WERI-Rb-1 (cell line): ENCODE measurements at regions not wholly inside any gene's neighbourhood (a gene's known extent, or its start where the extent isn't known, plus 50 kb on each side); places are given as distances from the start of the nearest gene placed in this dataset.

Experiments
- DNase-seq: peaks from one replicate; pipeline ENCODE4 v3.0.0-alpha.2; 2020
- H3K27ac ChIP-seq: fragments of 250-450 bp; sonication (Bioruptor Pico); 2 replicates; pipeline ENCODE4 v1.5.1; 2020; ENCODE audit warnings: mild to moderate bottlenecking, moderate library complexity
- H3K27me3 ChIP-seq: fragments of 250-450 bp; sonication (Bioruptor Pico); 2 replicates; pipeline ENCODE4 v1.5.1; 2021; ENCODE audit warnings: mild to moderate bottlenecking, low read depth, moderate library complexity; ENCODE audit not compliant: insufficient read depth, severe bottlenecking
- H3K36me3 ChIP-seq: fragments of 250-450 bp; sonication (Bioruptor Pico); 2 replicates; pipeline ENCODE4 v1.5.1; 2020; ENCODE audit warnings: mild to moderate bottlenecking, moderate library complexity
- H3K4me3 ChIP-seq: 2 replicates; pipeline ENCODE4 v1.5.1; 2011; ENCODE audit warnings: low read depth, mild to moderate bottlenecking, control low read depth, low read length
- H3K9me3 ChIP-seq: fragments of 250-450 bp; sonication (Bioruptor Pico); 2 replicates; pipeline ENCODE4 v1.5.1; 2021; ENCODE audit warnings: mild to moderate bottlenecking, moderate library complexity; ENCODE audit not compliant: severe bottlenecking
- TF ChIP-seq, protein P1 (sequence below): IDR thresholded peaks from 2 replicates; pipeline ENCODE4 v1.5.1; 2011; ENCODE audit warnings: low read depth, mild to moderate bottlenecking, control low read depth, inconsistent platforms, low read length

DNA sequence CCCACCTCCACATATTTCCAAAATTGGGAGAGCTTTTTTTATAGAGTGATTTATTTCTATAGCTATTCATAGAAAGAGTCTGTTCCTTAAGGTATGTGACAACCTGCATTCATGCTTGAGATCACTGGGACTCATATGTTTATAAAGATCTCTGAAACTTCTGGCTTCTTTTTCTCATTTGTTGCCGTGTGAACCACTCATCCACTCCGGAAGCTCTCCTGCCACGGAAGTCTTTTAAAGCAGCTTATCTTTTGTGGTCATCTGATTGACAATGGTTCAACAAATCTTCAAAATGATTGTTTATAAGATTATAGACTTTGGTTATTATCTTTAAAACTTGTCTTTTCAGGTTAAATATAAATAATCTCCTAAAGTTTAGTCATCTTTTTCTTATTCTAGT is 260.5 kb downstream of the C3orf38 start:
- no peak for DNase-seq
- no peaks in the 10 kb centered on the region for H3K36me3 ChIP-seq

DNA sequence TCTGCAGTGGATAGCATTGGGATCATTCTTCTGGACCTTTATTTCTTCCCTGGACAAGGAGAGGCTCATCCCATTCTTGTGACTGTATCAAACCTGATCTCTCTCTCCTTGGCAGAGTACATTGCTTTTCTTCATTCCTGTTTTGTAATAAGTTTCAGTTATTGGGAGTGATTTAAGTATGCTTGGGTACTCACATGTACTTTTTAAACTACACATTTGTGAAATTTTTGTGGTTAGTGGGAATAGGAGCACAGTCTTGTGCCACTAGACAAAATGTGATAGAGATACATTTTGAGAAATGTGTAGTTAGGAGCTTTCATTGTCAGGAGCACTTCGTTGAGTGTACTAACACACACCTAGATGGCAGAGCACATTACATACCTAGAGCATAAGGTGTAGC is 262.6 kb downstream of the C3orf38 start:
- no peak for DNase-seq
- no peak overlapping the region for H3K27ac ChIP-seq
- H3K9me3 ChIP-seq, result no peaks in the 10 kb centered on the region
- H3K36me3 ChIP-seq, result no peaks in the 10 kb centered on the region
- H3K27me3 ChIP-seq, result no peaks in the 10 kb centered on the region
- TF ChIP-seq, protein P1, sequence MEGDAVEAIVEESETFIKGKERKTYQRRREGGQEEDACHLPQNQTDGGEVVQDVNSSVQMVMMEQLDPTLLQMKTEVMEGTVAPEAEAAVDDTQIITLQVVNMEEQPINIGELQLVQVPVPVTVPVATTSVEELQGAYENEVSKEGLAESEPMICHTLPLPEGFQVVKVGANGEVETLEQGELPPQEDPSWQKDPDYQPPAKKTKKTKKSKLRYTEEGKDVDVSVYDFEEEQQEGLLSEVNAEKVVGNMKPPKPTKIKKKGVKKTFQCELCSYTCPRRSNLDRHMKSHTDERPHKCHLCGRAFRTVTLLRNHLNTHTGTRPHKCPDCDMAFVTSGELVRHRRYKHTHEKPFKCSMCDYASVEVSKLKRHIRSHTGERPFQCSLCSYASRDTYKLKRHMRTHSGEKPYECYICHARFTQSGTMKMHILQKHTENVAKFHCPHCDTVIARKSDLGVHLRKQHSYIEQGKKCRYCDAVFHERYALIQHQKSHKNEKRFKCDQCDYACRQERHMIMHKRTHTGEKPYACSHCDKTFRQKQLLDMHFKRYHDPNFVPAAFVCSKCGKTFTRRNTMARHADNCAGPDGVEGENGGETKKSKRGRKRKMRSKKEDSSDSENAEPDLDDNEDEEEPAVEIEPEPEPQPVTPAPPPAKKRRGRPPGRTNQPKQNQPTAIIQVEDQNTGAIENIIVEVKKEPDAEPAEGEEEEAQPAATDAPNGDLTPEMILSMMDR, result no peak
- H3K4me3 ChIP-seq, result no peak overlapping the region

More for the DNA sequence above, 260.5 kb downstream of the C3orf38 start:
- TF ChIP-seq, protein P1, result no peak
- Histone ChIP-seq H3K4me3 (no peak overlapping the region), H3K9me3 (no peaks in the 10 kb centered on the region), H3K27me3 (no peaks in the 10 kb centered on the region), H3K27ac (no peak overlapping the region)

DNA sequence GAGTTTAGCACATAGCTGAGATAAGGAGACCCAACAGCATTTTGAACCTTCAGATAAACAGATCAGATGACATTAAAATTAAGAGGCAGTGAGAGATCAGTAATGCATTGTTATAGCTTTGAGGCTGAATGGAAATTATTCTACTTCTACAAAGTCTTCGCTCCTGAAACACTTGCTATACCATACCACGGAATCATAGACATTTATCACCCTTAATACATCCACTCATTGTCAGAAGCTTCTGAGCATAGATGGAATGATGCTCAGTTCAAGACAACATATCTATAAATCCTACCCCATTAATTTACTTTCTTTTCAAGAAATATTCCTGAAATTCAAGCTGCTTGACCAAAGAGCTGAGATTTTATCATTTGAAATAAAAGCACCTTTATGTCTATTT is 266.7 kb downstream of the C3orf38 start:
- no peaks in the 10 kb centered on the region for H3K9me3 ChIP-seq
- H3K4me3 ChIP-seq, result no peak overlapping the region
- H3K27ac ChIP-seq, result no peak overlapping the region
- H3K36me3 ChIP-seq, result no peaks in the 10 kb centered on the region
- TF ChIP-seq, protein P1, result no peak
- H3K27me3 ChIP-seq, result no peaks in the 10 kb centered on the region
- DNase-seq, result no peak

DNA sequence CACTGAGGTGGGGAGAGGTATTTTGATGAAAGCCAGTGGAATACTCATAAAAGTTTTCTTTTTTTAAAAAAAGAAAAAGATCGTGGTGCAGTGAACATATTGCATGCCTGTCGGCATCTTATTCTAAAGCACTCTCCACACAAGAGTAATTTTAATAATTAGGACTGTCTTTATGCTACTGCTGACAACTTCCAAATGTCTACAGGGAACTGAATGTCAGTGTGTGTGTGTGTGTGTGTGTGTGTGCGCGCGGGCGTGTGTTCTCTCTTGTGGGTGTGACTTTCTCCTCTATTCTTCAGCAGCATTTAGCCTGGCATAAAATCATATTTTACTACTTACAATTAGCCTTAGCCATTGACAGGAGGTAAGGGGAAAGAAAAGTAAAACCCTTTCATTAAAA is 268.5 kb downstream of the C3orf38 start:
- H3K9me3 ChIP-seq, result no peaks in the 10 kb centered on the region
- H3K27ac ChIP-seq, result no peak overlapping the region
- H3K27me3 ChIP-seq, result no peaks in the 10 kb centered on the region
- H3K36me3 ChIP-seq, result no peaks in the 10 kb centered on the region
- no peak overlapping the region for H3K4me3 ChIP-seq
- DNase-seq, result no peak
- TF ChIP-seq, protein P1, result no peak

DNA sequence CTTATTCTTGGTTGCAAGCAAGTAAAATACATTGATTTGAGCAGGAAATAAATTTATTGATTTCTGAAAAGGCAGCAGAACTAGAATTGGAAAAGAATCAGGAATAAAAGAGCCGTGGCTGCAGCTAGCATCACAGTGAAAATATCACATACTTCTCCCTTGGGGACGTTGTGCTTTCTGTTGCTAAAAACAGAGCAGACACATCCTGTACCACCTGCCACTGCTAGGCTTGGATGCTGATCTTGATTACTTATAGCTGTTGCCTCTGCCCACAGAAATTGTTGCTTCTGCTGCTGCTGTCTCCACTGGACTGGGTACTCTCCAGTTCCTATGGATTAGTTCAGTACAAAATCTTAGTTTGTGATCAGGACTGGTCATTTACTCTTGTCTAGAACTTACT is 283.8 kb downstream of the C3orf38 start:
- no peaks in the 10 kb centered on the region for H3K9me3 ChIP-seq
- H3K4me3 ChIP-seq, result no peak overlapping the region
- no peaks in the 10 kb centered on the region for H3K27me3 ChIP-seq
- H3K27ac ChIP-seq, result no peak overlapping the region
- DNase-seq, result no peak
- TF ChIP-seq, protein P1, result no peak
- no peaks in the 10 kb centered on the region for H3K36me3 ChIP-seq

DNA sequence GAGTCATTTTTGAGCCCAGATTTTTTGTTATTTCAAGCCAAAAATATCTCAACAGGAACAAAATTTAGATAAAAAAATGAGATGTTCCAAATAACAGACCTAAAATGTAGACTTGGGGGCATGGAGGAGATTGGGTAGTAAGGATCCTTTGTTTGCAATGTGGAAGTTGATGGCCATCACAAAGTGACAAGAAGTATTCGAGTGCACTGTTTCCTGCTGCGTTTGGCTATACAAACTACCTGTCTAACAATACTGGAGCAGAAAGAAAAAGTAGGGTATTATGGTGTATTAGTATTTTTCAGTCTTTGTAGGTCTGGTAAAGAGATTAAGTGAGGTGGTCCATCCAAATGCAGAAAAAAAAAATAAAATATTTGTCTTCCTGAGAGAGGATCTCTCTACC is 284.2 kb downstream of the C3orf38 start:
- Histone ChIP-seq H3K27ac (no peak overlapping the region), H3K36me3 (no peaks in the 10 kb centered on the region), H3K9me3 (no peaks in the 10 kb centered on the region), H3K27me3 (no peaks in the 10 kb centered on the region), H3K4me3 (no peak overlapping the region)
- TF ChIP-seq, protein P1, result no peak
- no peak for DNase-seq
